ENCODE measurements at regions not wholly inside any gene's neighbourhood (a gene's known extent, or its start where the extent isn't known, plus 50 kb on each side); places are given as distances from the start of the nearest gene placed in this dataset.

DNA sequence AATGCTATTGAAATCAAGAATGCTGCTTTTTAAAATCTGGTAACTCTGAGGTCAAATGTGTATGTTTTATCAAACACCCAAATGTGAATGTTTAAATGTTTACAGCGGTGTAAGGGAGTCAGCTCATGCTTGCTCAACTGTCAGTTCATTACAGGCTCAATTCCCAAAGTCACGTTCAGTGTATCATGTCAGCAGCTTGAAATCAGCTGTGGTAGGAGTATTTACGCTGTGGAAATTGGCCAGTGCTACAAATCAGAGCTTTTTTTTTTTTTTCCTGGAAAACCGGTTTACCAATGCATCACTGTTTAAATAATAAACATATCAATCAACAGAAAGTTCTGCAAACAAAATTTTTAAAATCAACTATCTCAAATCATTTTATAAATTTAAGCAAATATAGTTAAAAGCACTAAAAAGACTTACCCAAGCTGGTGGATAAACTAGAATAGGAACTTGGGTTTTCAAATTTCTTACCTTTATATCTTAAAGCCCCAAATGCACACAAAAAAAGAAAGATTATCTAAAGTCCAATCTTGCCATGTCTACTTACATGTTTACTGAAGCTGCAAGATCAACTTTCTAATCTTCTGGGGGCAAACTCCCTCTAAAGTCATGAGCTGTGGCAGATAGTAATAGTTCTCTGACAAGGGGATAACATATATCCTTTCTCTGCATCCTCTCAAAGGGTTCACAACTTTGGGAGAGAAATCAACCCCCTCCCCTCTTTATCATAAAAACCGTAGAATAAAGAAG lies 57.6 kb upstream of the GRAMD2B start:
- FAIRE-seq, result no peak

DNA sequence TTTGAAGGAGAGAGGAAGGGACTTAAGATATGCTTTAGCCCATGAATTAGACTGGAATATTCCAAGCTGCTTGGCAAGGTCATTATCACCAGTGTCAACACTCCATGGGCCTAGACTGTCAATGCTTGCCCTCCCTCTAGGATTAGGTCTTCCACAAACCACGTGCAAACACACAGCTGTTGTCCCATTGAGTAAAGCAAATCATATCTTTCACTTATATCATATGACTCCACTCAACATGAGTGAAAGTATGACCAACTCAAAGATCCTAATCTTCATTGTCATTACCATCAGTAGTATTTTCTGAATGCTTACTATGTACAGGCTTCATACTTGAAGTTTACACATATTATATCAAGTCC lies 57.0 kb upstream of the GRAMD2B start:
- FAIRE-seq, result no peak

- FAIRE-seq, result no peak
Observed at GRCh38 chr5:126368239-126368812, 54.9 kb upstream of the GRAMD2B start.

GRCh38 chr5:126369083-126369482 lies 54.1 kb upstream of the GRAMD2B start:
- no peak for FAIRE-seq

- no peak for FAIRE-seq
Observed at GRCh38 chr5:126369995-126370731, 53.0 kb upstream of the GRAMD2B start.

DNA sequence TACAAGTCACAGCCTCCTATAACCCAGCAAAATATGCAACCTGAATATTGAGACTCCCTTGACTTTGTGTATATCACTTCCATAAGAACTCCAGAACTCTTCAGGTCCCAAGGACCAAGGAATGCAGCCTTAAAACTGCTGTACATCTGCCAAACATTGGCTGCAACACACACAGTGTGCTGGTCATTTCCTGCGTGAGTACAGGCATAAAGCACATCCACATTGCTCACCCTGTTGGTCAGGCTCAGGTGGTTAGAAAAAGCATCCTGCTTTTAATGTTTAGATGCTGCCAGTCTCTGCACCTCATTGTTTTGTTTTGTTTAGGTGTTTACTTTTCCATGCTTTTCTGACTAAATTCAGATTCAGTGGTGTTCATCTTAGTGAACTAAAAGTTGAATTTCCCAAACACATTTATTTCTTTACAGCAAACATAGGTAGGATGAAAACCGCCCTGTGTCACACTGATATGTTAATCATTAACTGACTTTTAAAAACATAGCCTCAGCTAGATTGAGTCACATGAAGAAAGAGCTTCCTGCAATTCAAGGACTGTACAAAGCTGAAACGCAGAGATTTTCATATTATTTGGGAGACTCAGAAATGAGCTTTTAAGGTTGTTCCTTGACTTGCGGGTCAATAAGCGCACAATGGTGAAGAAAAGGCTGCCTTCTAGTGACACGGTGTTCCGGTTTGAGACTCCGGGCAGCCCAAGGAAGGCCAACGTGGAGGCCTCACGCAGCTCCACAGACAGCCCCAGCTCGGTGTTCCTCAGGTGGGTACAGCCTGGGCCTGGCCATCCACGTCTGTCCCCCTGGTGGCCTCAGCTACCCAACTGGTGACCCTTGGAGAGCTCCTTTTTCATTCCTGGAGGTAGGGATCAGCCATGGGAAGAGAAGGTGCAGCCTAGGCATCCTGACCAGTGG lies 52.2 kb upstream of the GRAMD2B start:
- FAIRE-seq, result no peak

DNA sequence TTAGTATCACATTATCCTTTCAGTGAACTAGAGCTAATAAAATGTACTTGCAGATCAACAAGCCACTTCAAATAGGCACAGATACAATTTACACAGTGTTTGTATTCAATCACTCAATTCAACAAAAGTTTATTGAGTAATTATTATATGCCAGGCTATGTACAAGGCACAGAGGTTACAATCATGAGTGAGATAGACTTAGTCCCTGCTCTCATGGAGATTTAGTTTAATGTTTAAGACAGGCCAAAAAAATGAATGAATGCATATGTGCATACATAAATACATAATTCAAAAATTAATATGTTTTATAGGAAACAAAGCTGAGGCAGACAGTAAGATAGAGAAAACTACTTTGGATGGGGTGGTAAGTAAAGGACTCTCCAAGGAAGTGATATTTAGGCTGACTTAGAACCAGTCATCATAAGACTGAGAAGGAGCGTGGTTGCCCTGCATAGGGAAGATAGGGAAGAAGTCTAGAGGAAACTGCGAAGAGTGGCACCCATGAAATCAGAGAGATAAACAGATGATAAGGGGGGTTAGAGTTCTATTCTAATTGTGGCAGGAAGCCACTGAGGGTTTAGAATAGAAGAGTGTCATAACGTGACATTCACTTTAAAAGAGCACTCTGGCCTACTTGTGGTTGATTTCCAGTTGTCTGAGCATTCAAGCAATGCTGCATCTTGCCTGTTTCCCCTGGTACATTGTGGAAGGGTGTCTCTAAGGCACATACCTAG lies 49.7 kb upstream of the GRAMD2B start:
- FAIRE-seq, result no peak
